ENCODE measurements at regions not wholly inside any gene's neighbourhood (a gene's known extent, or its start where the extent isn't known, plus 50 kb on each side); places are given as distances from the start of the nearest gene placed in this dataset.
A peak's percentile ranks its signal among the peaks of the same experiment; 100 is the strongest.

GRCh38 chr21:17370916-17371315 lies 141.9 kb upstream of the CXADR start:
- H3K4me1 Mint-ChIP-seq (ENCODE audit: low read depth): peaks cover 3% of the 10 kb centered on the region
- no peaks in the 10 kb centered on the region for H3K36me3 Mint-ChIP-seq (ENCODE audit: low read depth)
- POLR2A ChIA-PET: no interaction called here
- ATAC-seq (no peak), DNase-seq (no peak)
- CTCF ChIA-PET: no interaction called here
- no peak overlapping the region for H3K4me3 Mint-ChIP-seq
- TF ChIP-seq CTCF (IDR thresholded peaks at IDR 0.05): no peak
- H3K27ac Mint-ChIP-seq: no peak overlapping the region
- intact Hi-C loops (cut with micrococcal nuclease): no loop called here
- H3K27me3 Mint-ChIP-seq: peaks cover 4% of the 10 kb centered on the region
- H3K9me3 Mint-ChIP-seq: no peaks in the 10 kb centered on the region

- DNase-seq (no peak), ATAC-seq (no peak)
- Mint-ChIP-seq H3K27me3 (peaks cover 4% of the 10 kb centered on the region), H3K27ac (no peak overlapping the region), H3K4me3 (no peak overlapping the region), H3K4me1 (ENCODE audit: low read depth) (peaks cover 3% of the 10 kb centered on the region), H3K9me3 (no peaks in the 10 kb centered on the region), H3K36me3 (ENCODE audit: low read depth) (no peaks in the 10 kb centered on the region)
- intact Hi-C loops (cut with micrococcal nuclease): no loop called here
- ChIA-PET CTCF (interaction anchor here (1.0 kb wide), 1 partner anchor 16 kb away, joined by 3 read pairs; no protein-coding TSS in a partner anchor), POLR2A (no interaction called here)
- no peak for TF ChIP-seq CTCF (IDR thresholded peaks at IDR 0.05)
Observed at GRCh38 chr21:17371450-17371849, 141.4 kb upstream of the CXADR start.

- ATAC-seq: no peak
- CTCF ChIA-PET: interaction anchor here (1.0 kb wide), 1 partner anchor 15 kb away, joined by 3 read pairs; no protein-coding TSS in a partner anchor
Observed at GRCh38 chr21:17372200-17372599, 140.6 kb upstream of the CXADR start.

GRCh38 chr21:17386498-17386897 lies 126.3 kb upstream of the CXADR start:
- no peaks in the 10 kb centered on the region for H3K9me3 Mint-ChIP-seq
- DNase-seq (no peak), ATAC-seq (no peak)
- no peaks in the 10 kb centered on the region for H3K4me1 Mint-ChIP-seq (ENCODE audit: low read depth)
- H3K27me3 Mint-ChIP-seq: peaks cover 7% of the 10 kb centered on the region
- no peak for TF ChIP-seq CTCF (IDR thresholded peaks at IDR 0.05)
- intact Hi-C loops (cut with micrococcal nuclease): loop anchor here (5.0 kb wide), 1 partner anchor 201 kb away; no protein-coding TSS in a partner anchor
- ChIA-PET CTCF (interaction anchor here (0.8 to 5.9 kb wide), 18 partner anchors 14 to 538 kb away, joined by 3 to 58 read pairs (median 4); no protein-coding TSS in a partner anchor), POLR2A (no interaction called here)
- H3K36me3 Mint-ChIP-seq (ENCODE audit: low read depth): no peaks in the 10 kb centered on the region
- no peak overlapping the region for H3K27ac Mint-ChIP-seq
- H3K4me3 Mint-ChIP-seq: no peak overlapping the region

More at GRCh38 chr21:17372200-17372599, 140.6 kb upstream of the CXADR start:
- H3K36me3 Mint-ChIP-seq (ENCODE audit: low read depth): no peaks in the 10 kb centered on the region
- no peak for TF ChIP-seq CTCF (IDR thresholded peaks at IDR 0.05)
- no peak for DNase-seq
- H3K27me3 Mint-ChIP-seq: peaks cover 4% of the 10 kb centered on the region
- peaks cover 3% of the 10 kb centered on the region for H3K4me1 Mint-ChIP-seq (ENCODE audit: low read depth)
- no peak overlapping the region for H3K27ac Mint-ChIP-seq
- H3K9me3 Mint-ChIP-seq: no peaks in the 10 kb centered on the region
- H3K4me3 Mint-ChIP-seq: no peak overlapping the region
- POLR2A ChIA-PET: no interaction called here
- intact Hi-C loops (cut with micrococcal nuclease): no loop called here

- TF ChIP-seq CTCF (IDR thresholded peaks at IDR 0.05): peak; percentile 81
- ATAC-seq (peak; percentile 65), DNase-seq (peak; percentile 62)
- Mint-ChIP-seq H3K9me3 (no peaks in the 10 kb centered on the region), H3K27me3 (peaks cover 7% of the 10 kb centered on the region), H3K4me3 (no peak overlapping the region), H3K27ac (no peak overlapping the region), H3K36me3 (ENCODE audit: low read depth) (no peaks in the 10 kb centered on the region), H3K4me1 (ENCODE audit: low read depth) (no peaks in the 10 kb centered on the region)
- POLR2A ChIA-PET: no interaction called here
- CTCF ChIA-PET: interaction anchor here (0.6 to 5.9 kb wide), 19 partner anchors 14 to 537 kb away, joined by 3 to 58 read pairs (median 4); no protein-coding TSS in a partner anchor
- intact Hi-C loops (cut with micrococcal nuclease): loop anchor here (5.0 kb wide), 1 partner anchor 200 kb away; no protein-coding TSS in a partner anchor
Observed at GRCh38 chr21:17387030-17387617, 125.7 kb upstream of the CXADR start.
